Hepatocyte (in vitro differentiated cells): ENCODE measurements at regions not wholly inside any gene's neighbourhood (a gene's known extent, or its start where the extent isn't known, plus 50 kb on each side); places are given as distances from the start of the nearest gene placed in this dataset.

Experiments
- DNase-seq: peaks from one replicate; pipeline ENCODE4 v3.0.0-alpha.2; 2016; ENCODE audit warnings: low spot score
- H2AFZ ChIP-seq: fragments of 200-600 bp; sonication (generic); 2 replicates; pipeline ENCODE4 v1.6.0; 2016; ENCODE audit warnings: antibody characterized with exemption, mild to moderate bottlenecking
- H3K27ac ChIP-seq: fragments of 200-600 bp; sonication (generic); 2 replicates; pipeline ENCODE4 v1.5.1; 2016; ENCODE audit warnings: mild to moderate bottlenecking
- H3K27me3 ChIP-seq: fragments of 200-600 bp; sonication (generic); 2 replicates; pipeline ENCODE4 v1.6.1; 2016
- H3K36me3 ChIP-seq: fragments of 200-600 bp; sonication (generic); replicated peaks from 2 replicates; pipeline ENCODE4 v1.5.1; 2016; ENCODE audit warnings: low read depth; ENCODE audit not compliant: insufficient read depth
- H3K4me1 ChIP-seq: fragments of 200-600 bp; sonication (generic); 2 replicates; pipeline ENCODE4 v1.5.1; 2016; ENCODE audit warnings: mild to moderate bottlenecking, moderate library complexity; ENCODE audit not compliant: insufficient read depth
- H3K4me2 ChIP-seq: fragments of 200-600 bp; sonication (generic); 2 replicates; pipeline ENCODE4 v1.6.0; 2016
- H3K4me3 ChIP-seq: fragments of 200-600 bp; sonication (generic); 2 replicates; pipeline ENCODE4 v1.5.1; 2016; ENCODE audit warnings: mild to moderate bottlenecking
- H3K79me2 ChIP-seq: fragments of 200-600 bp; sonication (generic); 2 replicates; pipeline ENCODE4 v1.6.0; 2017; ENCODE audit warnings: mild to moderate bottlenecking
- H3K9me2 ChIP-seq: fragments of 200-600 bp; sonication (generic); replicated peaks from 2 replicates; pipeline ENCODE4 v1.6.0; 2017; ENCODE audit warnings: mild to moderate bottlenecking; ENCODE audit not compliant: insufficient read depth
- H3K9me3 ChIP-seq: fragments of 200-600 bp; sonication (generic); 2 replicates; pipeline ENCODE4 v1.5.1; 2016; ENCODE audit warnings: low read depth, mild to moderate bottlenecking
- H4K20me1 ChIP-seq: fragments of 200-600 bp; sonication (generic); 2 replicates; pipeline ENCODE4 v1.6.0; 2016; ENCODE audit warnings: mild to moderate bottlenecking; ENCODE audit not compliant: insufficient read depth, poor library complexity, severe bottlenecking
- EZH2 ChIP-seq: fragments of 200-600 bp; sonication (generic); IDR thresholded peaks from 2 replicates; pipeline ENCODE4 v1.6.1; 2016; ENCODE audit warnings: antibody characterized with exemption, mild to moderate bottlenecking, borderline replicate concordance
- EZH2phosphoT487 ChIP-seq: fragments of 200-600 bp; sonication (generic); IDR thresholded peaks from one replicate; pipeline ENCODE4 v1.6.1; 2018; ENCODE audit warnings: antibody characterized with exemption, mild to moderate bottlenecking, low read depth, moderate library complexity; ENCODE audit not compliant: unreplicated experiment, severe bottlenecking
- WGBS: methylation state at CpG from one replicate; pipeline ENCODE4 v1.1.6; 2016; ENCODE audit warnings: low lambda C conversion rate; ENCODE audit errors: missing lambda C conversion rate; 5-methylcytosine and 5-hydroxymethylcytosine counted together
- TF ChIP-seq, protein P1 (sequence below): fragments of 200-600 bp; sonication (generic); IDR thresholded peaks from 2 replicates; pipeline ENCODE4 v1.5.1; 2016; ENCODE audit warnings: antibody characterized with exemption, mild to moderate bottlenecking; ENCODE audit not compliant: poor library complexity

DNA sequence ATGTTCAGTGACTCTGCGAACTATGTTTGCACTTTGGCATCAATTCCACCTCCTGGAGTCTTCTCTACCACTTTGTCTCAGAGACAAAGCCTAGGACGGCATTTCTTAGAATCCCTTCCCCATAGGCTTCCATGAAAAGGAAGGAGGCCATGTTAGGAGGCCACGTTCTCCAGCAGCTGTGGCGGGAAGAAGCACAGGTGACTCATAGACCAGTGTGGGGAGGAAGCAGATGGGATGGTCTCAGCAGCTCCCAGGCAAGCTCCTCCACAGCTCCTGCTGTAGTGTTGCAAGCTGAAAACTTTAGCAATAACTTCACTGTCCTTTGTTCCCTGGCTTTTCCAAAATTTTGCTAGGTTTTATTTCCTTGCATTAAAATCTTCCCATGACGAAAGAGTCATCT is 781.3 kb upstream of the ID2 start:
- H3K79me2 ChIP-seq, result no peaks in the 10 kb centered on the region
- no peak overlapping the region for H3K4me3 ChIP-seq
- no peaks in the 10 kb centered on the region for H3K4me1 ChIP-seq
- H2AFZ ChIP-seq, result no peak overlapping the region
- 90% methylated on average over 5 of the region's 5 CpGs for WGBS
- no peak for TF ChIP-seq EZH2phosphoT487
- no peak for TF ChIP-seq EZH2
- TF ChIP-seq, protein P1, sequence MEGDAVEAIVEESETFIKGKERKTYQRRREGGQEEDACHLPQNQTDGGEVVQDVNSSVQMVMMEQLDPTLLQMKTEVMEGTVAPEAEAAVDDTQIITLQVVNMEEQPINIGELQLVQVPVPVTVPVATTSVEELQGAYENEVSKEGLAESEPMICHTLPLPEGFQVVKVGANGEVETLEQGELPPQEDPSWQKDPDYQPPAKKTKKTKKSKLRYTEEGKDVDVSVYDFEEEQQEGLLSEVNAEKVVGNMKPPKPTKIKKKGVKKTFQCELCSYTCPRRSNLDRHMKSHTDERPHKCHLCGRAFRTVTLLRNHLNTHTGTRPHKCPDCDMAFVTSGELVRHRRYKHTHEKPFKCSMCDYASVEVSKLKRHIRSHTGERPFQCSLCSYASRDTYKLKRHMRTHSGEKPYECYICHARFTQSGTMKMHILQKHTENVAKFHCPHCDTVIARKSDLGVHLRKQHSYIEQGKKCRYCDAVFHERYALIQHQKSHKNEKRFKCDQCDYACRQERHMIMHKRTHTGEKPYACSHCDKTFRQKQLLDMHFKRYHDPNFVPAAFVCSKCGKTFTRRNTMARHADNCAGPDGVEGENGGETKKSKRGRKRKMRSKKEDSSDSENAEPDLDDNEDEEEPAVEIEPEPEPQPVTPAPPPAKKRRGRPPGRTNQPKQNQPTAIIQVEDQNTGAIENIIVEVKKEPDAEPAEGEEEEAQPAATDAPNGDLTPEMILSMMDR, result no peak
- DNase-seq, result no peak
- H3K9me3 ChIP-seq, result no peaks in the 10 kb centered on the region
- no peaks in the 10 kb centered on the region for H3K9me2 ChIP-seq
- no peaks in the 10 kb centered on the region for H3K36me3 ChIP-seq
- no peaks in the 10 kb centered on the region for H3K27me3 ChIP-seq
- no peaks in the 10 kb centered on the region for H4K20me1 ChIP-seq
- H3K27ac ChIP-seq, result no peak overlapping the region
- no peak overlapping the region for H3K4me2 ChIP-seq

DNA sequence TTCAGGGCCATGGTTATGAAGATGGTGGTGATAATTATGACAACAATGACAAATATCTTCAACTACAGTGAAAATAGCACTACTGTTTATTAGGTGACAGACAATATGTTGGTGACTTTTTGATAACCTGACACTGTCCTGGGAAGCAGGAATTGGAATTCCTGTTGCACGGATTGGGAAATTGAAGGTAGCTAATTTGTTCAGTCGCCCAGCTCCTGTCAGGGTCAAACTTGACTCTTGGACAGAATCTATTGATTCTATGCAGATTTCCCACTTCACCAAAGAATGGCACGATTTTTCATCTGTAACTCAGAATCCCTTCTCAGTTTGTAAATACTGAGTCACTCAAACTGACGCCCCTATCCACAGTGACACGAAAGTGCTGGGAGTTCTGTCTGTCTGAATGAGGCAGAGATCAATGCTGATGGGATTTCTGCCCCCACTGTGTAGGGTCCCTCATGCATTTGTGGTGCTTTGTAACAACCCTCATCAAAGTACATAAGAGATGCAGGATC is 779.5 kb upstream of the ID2 start:
- WGBS, result 62% methylated on average over 5 of the region's 5 CpGs
- no peaks in the 10 kb centered on the region for H3K79me2 ChIP-seq
- TF ChIP-seq, protein P1, result no peak
- TF ChIP-seq EZH2phosphoT487 (no peak), EZH2 (no peak)
- no peaks in the 10 kb centered on the region for H3K27me3 ChIP-seq
- DNase-seq, result no peak
- no peaks in the 10 kb centered on the region for H3K9me2 ChIP-seq
- no peaks in the 10 kb centered on the region for H3K9me3 ChIP-seq
- no peak overlapping the region for H2AFZ ChIP-seq
- no peaks in the 10 kb centered on the region for H3K4me1 ChIP-seq
- no peak overlapping the region for H3K4me3 ChIP-seq
- no peaks in the 10 kb centered on the region for H3K36me3 ChIP-seq
- no peaks in the 10 kb centered on the region for H4K20me1 ChIP-seq
- no peak overlapping the region for H3K27ac ChIP-seq
- H3K4me2 ChIP-seq, result no peak overlapping the region

DNA sequence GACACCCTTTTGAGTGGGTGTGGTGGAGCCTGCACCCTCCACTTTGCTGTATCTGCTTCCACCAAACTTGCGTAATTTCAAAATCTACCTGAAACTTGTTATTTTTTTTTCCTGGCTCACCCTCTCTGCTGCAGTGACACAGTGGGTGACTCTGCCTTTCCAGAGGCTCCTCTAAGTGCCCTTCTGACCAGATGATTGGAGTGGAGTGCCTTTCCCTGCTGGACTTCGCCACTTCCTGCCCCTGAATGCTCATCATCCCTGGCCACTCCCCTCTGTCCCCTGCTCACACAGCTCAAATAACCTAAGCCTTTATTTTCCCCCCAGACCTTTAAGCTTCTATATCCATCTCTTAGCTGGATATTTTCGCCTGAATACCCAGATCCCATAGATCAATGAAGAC is 777.5 kb upstream of the ID2 start:
- Histone ChIP-seq H3K36me3 (no peaks in the 10 kb centered on the region), H4K20me1 (no peaks in the 10 kb centered on the region), H2AFZ (no peak overlapping the region), H3K4me2 (no peak overlapping the region), H3K4me3 (no peak overlapping the region), H3K4me1 (no peaks in the 10 kb centered on the region), H3K27ac (peak overlapping the region; percentile 35), H3K9me2 (no peaks in the 10 kb centered on the region), H3K79me2 (no peaks in the 10 kb centered on the region), H3K27me3 (no peaks in the 10 kb centered on the region), H3K9me3 (no peaks in the 10 kb centered on the region)
- WGBS, result 88% methylated on average over 3 of the region's 3 CpGs
- TF ChIP-seq EZH2phosphoT487 (no peak), EZH2 (no peak)
- TF ChIP-seq, protein P1, result no peak
- DNase-seq, result peak; percentile 33

DNA sequence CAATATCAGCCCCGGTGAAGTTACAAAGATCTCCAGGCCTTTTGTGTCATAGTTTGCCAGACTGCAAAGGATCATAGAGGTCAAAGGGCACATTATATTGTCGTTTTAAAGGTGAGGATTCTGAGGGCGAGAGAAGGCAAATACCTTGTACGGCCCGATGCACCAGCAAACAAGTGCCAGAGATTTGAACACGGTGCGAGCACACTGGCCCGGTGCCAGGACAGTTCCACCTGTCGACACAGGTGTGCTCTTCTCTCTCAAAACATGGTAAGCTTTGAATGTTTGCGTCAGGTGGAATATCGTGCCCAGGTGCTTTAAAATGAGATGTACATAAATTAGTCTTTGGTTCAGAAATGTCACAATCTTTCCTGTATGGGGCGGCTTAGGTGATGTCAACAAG is 776.1 kb upstream of the ID2 start:
- H3K27me3 ChIP-seq, result no peaks in the 10 kb centered on the region
- no peak overlapping the region for H2AFZ ChIP-seq
- H3K36me3 ChIP-seq, result no peaks in the 10 kb centered on the region
- no peaks in the 10 kb centered on the region for H3K9me3 ChIP-seq
- H3K4me2 ChIP-seq, result no peak overlapping the region
- H4K20me1 ChIP-seq, result no peaks in the 10 kb centered on the region
- H3K27ac ChIP-seq, result no peak overlapping the region
- H3K4me1 ChIP-seq, result no peaks in the 10 kb centered on the region
- TF ChIP-seq, protein P1, result no peak
- TF ChIP-seq EZH2phosphoT487 (no peak), EZH2 (no peak)
- H3K79me2 ChIP-seq, result no peaks in the 10 kb centered on the region
- DNase-seq, result peak; percentile 34
- no peaks in the 10 kb centered on the region for H3K9me2 ChIP-seq
- WGBS, result 74% methylated on average over 12 of the region's 12 CpGs
- no peak overlapping the region for H3K4me3 ChIP-seq
